H1 (cell line): ENCODE measurements at regions not wholly inside any gene's neighbourhood (a gene's known extent, or its start where the extent isn't known, plus 50 kb on each side); places are given as distances from the start of the nearest gene placed in this dataset.

Experiments
- BRCA1 ChIP-seq: IDR thresholded peaks from 2 replicates; pipeline ENCODE4 v1.6.1; 2012; ENCODE audit warnings: low read depth, low read length, improper control_type of control experiment
- CHD7 ChIP-seq: fragments of 300-600 bp; sonication (generic); IDR thresholded peaks from 2 replicates; pipeline ENCODE4 v1.7.1; 2012; ENCODE audit warnings: low read length, moderate library complexity, mild to moderate bottlenecking, inconsistent platforms; ENCODE audit not compliant: insufficient replicate concordance

- TF ChIP-seq CHD7 (no peak), BRCA1 (no peak)
- TF ChIP-seq, all 59 proteins: peak for 0
Observed at GRCh38 chr13:34320084-34320483, 502.1 kb downstream of the RFC3 start (continued).
